VCaP (cell line): ENCODE measurements at regions not wholly inside any gene's neighbourhood (a gene's known extent, or its start where the extent isn't known, plus 50 kb on each side); places are given as distances from the start of the nearest gene placed in this dataset.
"Not testable (repeated sequence)": the region's sequence is repeated elsewhere in the genome, so short reads cannot be mapped to it uniquely, and the experiment has no call there.

Source experiments
- H3K27ac ChIP-seq: fragments of 450-650 bp; 2 replicates; pipeline ENCODE4 v1.5.1; 2017
- CTCF ChIP-seq: fragments of 450-650 bp; conservative IDR thresholded peaks from 2 replicates; pipeline ENCODE4 v1.5.1; 2017; ENCODE audit warnings: mild to moderate bottlenecking, moderate library complexity

DNA sequence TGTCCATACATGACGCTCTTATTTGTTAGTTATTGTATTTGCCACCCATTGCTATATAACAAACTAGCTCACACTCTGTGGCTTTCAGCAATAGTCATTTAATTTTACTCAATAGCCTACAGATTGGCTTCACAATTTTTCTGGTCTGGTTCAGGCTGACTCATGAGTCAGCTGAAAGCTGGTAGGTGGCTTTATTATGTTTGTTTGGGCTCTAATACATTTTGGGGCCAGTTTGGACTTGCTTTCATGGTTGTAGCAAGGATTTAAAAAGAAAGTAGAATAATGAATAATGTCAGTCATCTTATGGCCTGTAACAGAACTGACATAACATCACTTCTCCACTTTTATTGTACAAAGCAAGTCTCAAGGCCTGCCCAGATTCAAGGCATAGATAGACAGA lies 338.7 kb downstream of the LRRIQ3 start:
- H3K27ac ChIP-seq = no peak overlapping the region
- TF ChIP-seq CTCF = no peak

GRCh38 chr1:73854527-73854926 lies 343.4 kb downstream of the LRRIQ3 start:
- no peak for TF ChIP-seq CTCF
- H3K27ac ChIP-seq = no peak overlapping the region

DNA sequence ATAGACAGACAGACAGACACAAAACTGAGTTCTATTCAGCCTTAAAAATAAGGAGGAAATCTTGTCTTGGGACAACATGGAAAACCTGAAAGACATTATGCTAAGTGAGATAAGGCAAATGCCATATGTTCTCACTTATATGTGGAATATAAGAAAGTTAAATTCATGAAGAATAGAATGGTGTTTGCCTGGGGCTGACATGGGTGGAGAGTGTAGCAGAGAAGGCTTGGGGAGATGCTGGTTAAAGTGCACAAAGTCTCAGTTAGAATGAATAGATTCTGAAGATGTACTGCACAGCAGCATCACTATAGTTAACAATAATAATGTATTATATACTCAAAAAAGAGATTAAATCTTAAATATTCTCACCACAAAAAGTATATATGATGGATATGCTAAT lies 355.5 kb downstream of the LRRIQ3 start:
- no peak for TF ChIP-seq CTCF
- no peak overlapping the region for H3K27ac ChIP-seq

DNA sequence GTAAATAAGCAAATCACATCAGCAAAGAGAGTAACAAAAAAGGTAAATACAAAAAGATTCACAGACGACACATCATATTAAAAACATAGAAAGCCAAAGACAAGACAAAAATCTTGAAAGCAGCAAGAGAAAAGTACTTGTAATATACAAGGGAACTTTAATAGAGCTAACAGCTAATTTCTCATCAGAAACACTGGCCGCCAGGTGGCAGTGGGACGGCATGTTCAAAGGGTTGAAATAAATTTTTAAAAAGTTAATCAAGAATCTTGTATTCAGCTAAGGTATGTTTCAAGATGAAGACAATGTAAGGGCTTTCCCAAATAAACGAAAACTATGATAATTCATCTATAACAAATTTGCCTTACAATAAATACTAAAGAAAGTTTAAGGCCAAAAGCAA lies 358.1 kb downstream of the LRRIQ3 start:
- peak; percentile 79 for TF ChIP-seq CTCF

DNA sequence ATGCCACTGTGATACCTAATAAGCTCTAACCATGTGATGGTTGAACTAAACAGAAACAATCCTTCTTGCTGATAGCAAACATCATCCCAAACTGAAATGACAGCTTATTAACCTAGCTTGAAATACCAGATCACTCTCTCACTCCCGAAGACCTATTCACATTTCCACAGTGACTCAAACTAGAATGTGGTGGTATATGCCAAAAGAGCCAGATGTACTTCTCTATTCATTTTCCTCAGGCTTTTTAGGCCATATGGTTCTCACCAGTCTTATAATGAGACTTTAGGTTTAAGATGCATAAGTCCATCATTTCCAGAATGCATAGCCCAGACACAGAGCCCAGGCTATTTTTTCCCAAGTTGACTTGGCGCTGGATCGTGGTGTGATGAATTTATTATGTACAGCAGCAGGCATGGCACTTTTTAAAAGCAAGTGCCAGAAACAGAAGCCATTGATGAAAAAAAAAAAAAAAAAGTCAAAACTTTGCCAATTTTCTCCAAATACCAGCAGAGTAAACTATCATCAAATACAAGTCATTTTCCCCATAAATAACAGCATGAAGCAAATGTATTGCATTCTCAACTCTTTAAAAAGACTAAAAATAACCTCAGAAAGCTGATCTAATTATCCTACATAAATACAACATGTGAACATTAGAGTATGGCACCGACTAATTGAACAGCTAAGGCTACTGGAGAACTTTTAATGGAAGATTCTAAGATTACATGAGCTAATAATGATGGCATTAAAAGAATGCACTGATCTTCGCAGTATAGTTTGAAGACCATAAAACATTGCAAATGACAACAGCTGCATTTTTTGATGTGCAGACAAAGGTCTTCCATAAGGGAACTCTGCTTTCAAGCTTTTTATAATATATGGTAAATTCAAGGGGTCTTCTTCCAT lies 365.4 kb downstream of the LRRIQ3 start:
- no peak for TF ChIP-seq CTCF
- no peak overlapping the region for H3K27ac ChIP-seq

More for the DNA sequence above, 358.1 kb downstream of the LRRIQ3 start:
- H3K27ac ChIP-seq = no peak overlapping the region

GRCh38 chr1:73827283-73827682 lies 370.7 kb downstream of the LRRIQ3 start:
- H3K27ac ChIP-seq = not testable (repeated sequence)

GRCh38 chr1:73824065-73824464 lies 373.9 kb downstream of the LRRIQ3 start:
- no peak for TF ChIP-seq CTCF
- no peak overlapping the region for H3K27ac ChIP-seq

GRCh38 chr1:73821520-73821919 lies 376.5 kb downstream of the LRRIQ3 start:
- TF ChIP-seq CTCF = no peak

More at GRCh38 chr1:73821520-73821919, 376.5 kb downstream of the LRRIQ3 start:
- H3K27ac ChIP-seq = no peak overlapping the region
